OCI-LY1 (cell line): ENCODE measurements at regions not wholly inside any gene's neighbourhood (a gene's known extent, or its start where the extent isn't known, plus 50 kb on each side); places are given as distances from the start of the nearest gene placed in this dataset.

Source experiments
- H2AFZ ChIP-seq: fragments of 200-600 bp; sonication (generic), shearing (Covaris generic); 2 replicates; pipeline ENCODE4 v1.6.0; 2014; ENCODE audit warnings: antibody characterized with exemption, mild to moderate bottlenecking, low read length
- H3F3A ChIP-seq: fragments of 200-600 bp; sonication (generic), shearing (Covaris generic); 2 replicates; pipeline ENCODE4 v1.6.0; 2014; ENCODE audit warnings: mild to moderate bottlenecking, antibody characterized with exemption, low read length, moderate library complexity; ENCODE audit not compliant: insufficient read depth
- H3K27ac ChIP-seq: fragments of 200-600 bp; sonication (generic); 2 replicates; pipeline ENCODE4 v1.5.1; 2014; ENCODE audit warnings: low read length, mixed run types, mild to moderate bottlenecking, low read depth; ENCODE audit not compliant: poor library complexity, severe bottlenecking
- H3K27me3 ChIP-seq: fragments of 200-600 bp; sonication (generic); 2 replicates; pipeline ENCODE4 v1.6.0; 2014; ENCODE audit warnings: antibody characterized with exemption, mild to moderate bottlenecking, low read length, moderate library complexity; ENCODE audit not compliant: insufficient read depth
- H3K36me3 ChIP-seq: fragments of 200-600 bp; sonication (generic); 2 replicates; pipeline ENCODE4 v1.6.1; 2014; ENCODE audit warnings: mild to moderate bottlenecking, antibody characterized with exemption, low read length, moderate library complexity, mixed read lengths; ENCODE audit not compliant: insufficient read depth
- H3K4me1 ChIP-seq: fragments of 200-600 bp; sonication (generic); 2 replicates; pipeline ENCODE4 v1.5.1; 2014; ENCODE audit warnings: mild to moderate bottlenecking, low read length, moderate library complexity; ENCODE audit not compliant: insufficient read depth, severe bottlenecking
- H3K4me2 ChIP-seq: fragments of 200-600 bp; sonication (generic), shearing (Covaris generic); 2 replicates; pipeline ENCODE4 v1.6.1; 2014; ENCODE audit warnings: low read length
- H3K4me3 ChIP-seq: fragments of 200-600 bp; sonication (generic); 2 replicates; pipeline ENCODE4 v1.5.1; 2014; ENCODE audit warnings: low read length, low read depth, mild to moderate bottlenecking, mixed read lengths; ENCODE audit not compliant: poor library complexity, severe bottlenecking
- H3K79me2 ChIP-seq: fragments of 200-600 bp; shearing (Covaris generic); 2 replicates; pipeline ENCODE4 v1.6.1; 2016; ENCODE audit warnings: mixed run types, low read length, mixed read lengths; ENCODE audit not compliant: insufficient read depth
- H3K9ac ChIP-seq: fragments of 200-600 bp; sonication (generic), shearing (Covaris generic); 2 replicates; pipeline ENCODE4 v1.6.1; 2014; ENCODE audit warnings: mild to moderate bottlenecking, low read length, mixed read lengths
- H3K9me2 ChIP-seq: fragments of 200-600 bp; sonication (generic), shearing (Covaris generic); 2 replicates; pipeline ENCODE4 v1.6.1; 2014; ENCODE audit warnings: low read depth, mild to moderate bottlenecking, low read length, mixed read lengths
- H3K9me3 ChIP-seq: fragments of 200-600 bp; shearing (Covaris generic); 2 replicates; pipeline ENCODE4 v1.6.1; 2014; ENCODE audit warnings: low read length, mixed read lengths
- H4K20me1 ChIP-seq: fragments of 200-600 bp; sonication (generic), shearing (Covaris generic); 2 replicates; pipeline ENCODE4 v1.6.0; 2016; ENCODE audit warnings: mild to moderate bottlenecking, low read length; ENCODE audit not compliant: insufficient read depth
- CTCF ChIP-seq: fragments of 200-600 bp; sonication (generic), shearing (Covaris generic); IDR thresholded peaks from 2 replicates; pipeline ENCODE4 v1.5.1; 2017; ENCODE audit warnings: mild to moderate bottlenecking, antibody characterized with exemption, low read length, moderate library complexity, mixed read lengths
- EZH2 ChIP-seq: fragments of 200-600 bp; sonication (generic), shearing (Covaris generic); IDR thresholded peaks from 2 replicates; pipeline ENCODE4 v1.8.0; 2017; ENCODE audit warnings: borderline replicate concordance, mixed run types, mild to moderate bottlenecking, antibody characterized with exemption, low read length, moderate library complexity, mixed read lengths

- Histone ChIP-seq H2AFZ (peak overlapping the region; percentile 56; the same call in 1 of the 2 replicates), H3K4me3 (no peak overlapping the region), H3K9me3 (no peaks in the 10 kb centered on the region), H3K79me2 (no peaks in the 10 kb centered on the region), H4K20me1 (no peaks in the 10 kb centered on the region), H3K9ac (no peak overlapping the region), H3K36me3 (no peaks in the 10 kb centered on the region), H3K9me2 (no peaks in the 10 kb centered on the region), H3K27ac (peak overlapping the region; percentile 76), H3K4me1 (peaks cover 67% of the 10 kb centered on the region), H3K4me2 (no peak overlapping the region; the same call in 1 of the 2 replicates), H3K27me3 (no peaks in the 10 kb centered on the region), H3F3A (no peaks in the 10 kb centered on the region)
- TF ChIP-seq EZH2: no peak
- TF ChIP-seq CTCF: no peak
Measured at GRCh38 chr4:187608001-187608421, 387.6 kb upstream of the ZFP42 start.

- Histone ChIP-seq H3K9me2 (no peaks in the 10 kb centered on the region), H3K9me3 (no peaks in the 10 kb centered on the region), H3K27me3 (no peaks in the 10 kb centered on the region), H3K27ac (no peak overlapping the region), H2AFZ (0 out of 2 replicates have a peak overlapping the region, but pooled peaks have one; percentile 14), H3K79me2 (no peaks in the 10 kb centered on the region), H3K36me3 (no peaks in the 10 kb centered on the region), H4K20me1 (no peaks in the 10 kb centered on the region), H3K4me3 (no peak overlapping the region), H3K9ac (no peak overlapping the region; the same call in 1 of the 2 replicates), H3K4me2 (peak overlapping the region; percentile 22; the same call in 1 of the 2 replicates), H3K4me1 (peaks cover 50% of the 10 kb centered on the region), H3F3A (no peaks in the 10 kb centered on the region)
- TF ChIP-seq CTCF (no peak), EZH2 (no peak)
Measured at GRCh38 chr4:187612301-187612700, 383.3 kb upstream of the ZFP42 start.

- Histone ChIP-seq H3K4me2 (no peak overlapping the region), H2AFZ (no peak overlapping the region), H3K9me3 (no peaks in the 10 kb centered on the region), H3K27ac (no peak overlapping the region), H3F3A (no peaks in the 10 kb centered on the region), H4K20me1 (no peaks in the 10 kb centered on the region), H3K27me3 (no peaks in the 10 kb centered on the region), H3K4me1 (peaks cover 50% of the 10 kb centered on the region), H3K9me2 (no peaks in the 10 kb centered on the region), H3K36me3 (no peaks in the 10 kb centered on the region), H3K4me3 (no peak overlapping the region), H3K9ac (no peak overlapping the region), H3K79me2 (no peaks in the 10 kb centered on the region)
- no peak for TF ChIP-seq CTCF
- no peak for TF ChIP-seq EZH2
Measured at GRCh38 chr4:187613089-187613839, 382.3 kb upstream of the ZFP42 start.
